Gastrocnemius medialis (tissue), 4 donors: ENCODE measurements at regions not wholly inside any gene's neighbourhood (a gene's known extent, or its start where the extent isn't known, plus 50 kb on each side); places are given as distances from the start of the nearest gene placed in this dataset.

Experiments used
- ATAC-seq, 2 donors: fragments of 150-250 bp; one replicate each; pipeline ENCODE4 v1.9.1; 2016
- DNase-seq, 2 donors: peaks; one replicate each; pipeline ENCODE4 v3.0.0-alpha.2; 2019
- H3K27ac ChIP-seq, 4 donors: fragments of 200-600 bp; sonication (generic); 1 replicate in 1 of 4; 2 replicates in 3 of 4; pipeline ENCODE4 v1.5.1; 2016 to 2018; ENCODE audit warnings: mild to moderate bottlenecking in 2 of 4, moderate library complexity in 1 of 4
- H3K27me3 ChIP-seq, 3 donors: fragments of 200-600 bp; sonication (generic) in 2 of 3; 1 replicate in 1 of 3; 2 replicates in 2 of 3; pipeline versions ENCODE4 v1.5.1 to v1.6.0; 2016 to 2019; ENCODE audit warnings: mild to moderate bottlenecking in 1 of 3, moderate library complexity in 1 of 3
- H3K36me3 ChIP-seq, 2 donors: fragments of 200-600 bp; sonication (generic) in 1 of 2; one replicate each; pipeline ENCODE4 v1.5.1; 2017 to 2018
- H3K4me1 ChIP-seq, 2 donors: fragments of 200-600 bp; sonication (generic) in 1 of 2; one replicate each; pipeline ENCODE4 v1.5.1; 2016 to 2017; ENCODE audit warnings: mild to moderate bottlenecking in 2 of 2
- H3K4me3 ChIP-seq, 4 donors: fragments of 200-600 bp; sonication (generic) in 3 of 4; 1 replicate in 1 of 4; 2 replicates in 3 of 4; pipeline ENCODE4 v1.5.1; 2016 to 2019; ENCODE audit warnings: mild to moderate bottlenecking in 2 of 4
- H3K9me3 ChIP-seq, 3 donors: fragments of 200-600 bp; sonication (generic) in 2 of 3; 1 replicate in 1 of 3; 2 replicates in 2 of 3; pipeline ENCODE4 v1.5.1; 2016 to 2019
- POLR2A ChIP-seq, 2 donors: fragments of 450-650 bp; IDR thresholded peaks; one replicate each; pipeline ENCODE4 v1.6.1; 2017; ENCODE audit warnings: antibody characterized with exemption in 2 of 2, mild to moderate bottlenecking in 2 of 2, moderate library complexity in 2 of 2
- in situ Hi-C, 4 donors: fragments of 200-750 bp; cut with MboI; loops; one replicate each; pipeline versions ENCODE4 v1.15.0 to v1.8.0; 2017; ENCODE audit warnings: low sequenced_read_pairs in 4 of 4
- intact Hi-C: fragments of 100-400 bp; cut with DNase I; formaldehyde crosslinking; loops from one replicate; pipeline ENCODE4 v1.15.1; 2023; ENCODE audit warnings: low total_unique reads
- TF ChIP-seq, protein P1 (sequence below), 5 experiments: fragments of 450-650 bp in 3 of 5; fragments of 200-600 bp in 2 of 5; sonication (generic) in 2 of 5; IDR thresholded peaks in 4 of 5; conservative IDR thresholded peaks in 1 of 5; 1 replicate in 4 of 5; 2 replicates in 1 of 5; pipeline ENCODE4 v1.5.1; 2016 to 2019; ENCODE audit warnings: antibody characterized with exemption in 5 of 5, mild to moderate bottlenecking in 3 of 5, moderate library complexity in 3 of 5

DNA sequence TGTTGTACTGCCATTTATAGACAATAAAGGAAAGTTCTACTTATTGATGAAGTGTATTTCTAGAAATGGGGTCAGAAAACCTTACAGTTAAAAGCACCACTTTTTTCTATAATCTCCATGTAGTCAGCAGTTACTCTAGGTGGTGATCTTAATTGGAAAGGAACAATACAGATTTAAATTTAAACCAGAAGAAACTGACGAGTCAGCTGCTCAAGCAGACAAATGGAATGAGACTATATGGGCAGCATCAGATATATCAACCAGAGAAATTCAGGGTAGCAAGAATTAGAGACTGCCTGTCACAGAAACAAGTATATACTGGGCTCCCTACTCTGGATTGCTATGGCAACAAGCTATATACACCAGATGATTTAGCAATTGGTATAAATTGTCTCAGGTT, 99.6 kb upstream of the SCG2 start:
- Histone ChIP-seq H3K27ac (no peak overlapping the region), H3K4me1 (no peaks in the 10 kb centered on the region), H3K4me3 (no peak overlapping the region), H3K9me3 (no peaks in the 10 kb centered on the region), H3K36me3 (no peaks in the 10 kb centered on the region), H3K27me3 (no peaks in the 10 kb centered on the region)
- DNase-seq, result no peak
- in situ Hi-C loops, result no loop called here
- intact Hi-C loops, result no loop called here
- ATAC-seq, result no peak
- no peak for TF ChIP-seq POLR2A (IDR thresholded peaks at IDR 0.05)
- TF ChIP-seq, protein P1, sequence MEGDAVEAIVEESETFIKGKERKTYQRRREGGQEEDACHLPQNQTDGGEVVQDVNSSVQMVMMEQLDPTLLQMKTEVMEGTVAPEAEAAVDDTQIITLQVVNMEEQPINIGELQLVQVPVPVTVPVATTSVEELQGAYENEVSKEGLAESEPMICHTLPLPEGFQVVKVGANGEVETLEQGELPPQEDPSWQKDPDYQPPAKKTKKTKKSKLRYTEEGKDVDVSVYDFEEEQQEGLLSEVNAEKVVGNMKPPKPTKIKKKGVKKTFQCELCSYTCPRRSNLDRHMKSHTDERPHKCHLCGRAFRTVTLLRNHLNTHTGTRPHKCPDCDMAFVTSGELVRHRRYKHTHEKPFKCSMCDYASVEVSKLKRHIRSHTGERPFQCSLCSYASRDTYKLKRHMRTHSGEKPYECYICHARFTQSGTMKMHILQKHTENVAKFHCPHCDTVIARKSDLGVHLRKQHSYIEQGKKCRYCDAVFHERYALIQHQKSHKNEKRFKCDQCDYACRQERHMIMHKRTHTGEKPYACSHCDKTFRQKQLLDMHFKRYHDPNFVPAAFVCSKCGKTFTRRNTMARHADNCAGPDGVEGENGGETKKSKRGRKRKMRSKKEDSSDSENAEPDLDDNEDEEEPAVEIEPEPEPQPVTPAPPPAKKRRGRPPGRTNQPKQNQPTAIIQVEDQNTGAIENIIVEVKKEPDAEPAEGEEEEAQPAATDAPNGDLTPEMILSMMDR (IDR thresholded peaks at IDR 0.05 in 4 of 5, conservative IDR thresholded peaks at IDR 0.05 in 1 of 5), result no peak

- in situ Hi-C loops (no loop called here), intact Hi-C loops (no loop called here)
- no peak overlapping the region for H3K4me3 ChIP-seq
- no peaks in the 10 kb centered on the region for H3K4me1 ChIP-seq
- no peak overlapping the region for H3K27ac ChIP-seq
- DNase-seq (no peak), ATAC-seq (no peak)
- no peaks in the 10 kb centered on the region for H3K36me3 ChIP-seq
- H3K9me3 ChIP-seq, result no peaks in the 10 kb centered on the region
- TF ChIP-seq, protein P1 (IDR thresholded peaks at IDR 0.05 in 4 of 5, conservative IDR thresholded peaks at IDR 0.05 in 1 of 5), result no peak
- no peak for TF ChIP-seq POLR2A (IDR thresholded peaks at IDR 0.05)
- H3K27me3 ChIP-seq, result no peaks in the 10 kb centered on the region
Observed at GRCh38 chr2:223700221-223700620, 98.1 kb upstream of the SCG2 start.

DNA sequence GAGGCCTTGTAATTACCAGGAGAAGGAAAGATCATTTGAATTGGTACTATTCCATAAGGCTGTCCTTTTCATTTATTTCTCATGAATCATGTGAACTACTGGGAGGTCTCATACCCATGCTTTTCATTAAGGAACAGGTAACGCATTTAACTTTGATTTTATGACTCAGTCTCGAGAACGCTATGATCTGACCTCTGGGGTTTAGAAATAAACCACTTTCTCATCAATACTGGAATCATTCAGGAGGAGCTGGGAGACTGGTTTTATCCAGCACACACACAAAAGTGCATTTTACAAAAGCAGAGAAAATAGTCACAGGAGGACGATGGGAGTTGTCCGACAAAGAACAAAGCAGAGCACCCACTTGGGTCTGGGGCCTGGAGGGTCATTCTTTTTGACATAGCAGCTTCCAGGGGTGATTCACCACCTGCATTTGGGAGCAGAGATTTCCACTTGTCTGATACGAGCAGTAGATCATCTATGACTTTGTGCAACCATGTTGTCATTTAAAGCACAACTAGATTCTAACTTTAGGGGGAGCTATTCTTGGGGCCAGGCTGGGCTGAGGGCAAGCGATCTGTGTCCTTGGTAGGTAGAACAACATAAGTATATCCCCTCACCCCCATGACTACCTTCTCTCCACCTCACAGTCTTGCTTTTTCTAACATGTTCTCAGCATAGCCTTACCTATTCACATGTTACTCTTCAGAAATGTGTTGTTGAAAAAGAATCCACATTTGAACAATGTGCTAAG, 95.9 kb upstream of the SCG2 start:
- no peak for DNase-seq
- no peak for ATAC-seq
- no peaks in the 10 kb centered on the region for H3K36me3 ChIP-seq
- no peaks in the 10 kb centered on the region for H3K4me1 ChIP-seq
- TF ChIP-seq POLR2A (IDR thresholded peaks at IDR 0.05), result no peak
- TF ChIP-seq, protein P1 (IDR thresholded peaks at IDR 0.05 in 4 of 5, conservative IDR thresholded peaks at IDR 0.05 in 1 of 5), result no peak
- intact Hi-C loops (no loop called here), in situ Hi-C loops (no loop called here)
- H3K4me3 ChIP-seq, result no peak overlapping the region
- H3K27me3 ChIP-seq, result no peaks in the 10 kb centered on the region
- no peak overlapping the region for H3K27ac ChIP-seq
- H3K9me3 ChIP-seq, result no peaks in the 10 kb centered on the region

- ATAC-seq, result no peak
- no peak overlapping the region for H3K4me3 ChIP-seq
- in situ Hi-C loops, result no loop called here
- TF ChIP-seq, protein P1 (IDR thresholded peaks at IDR 0.05 in 4 of 5, conservative IDR thresholded peaks at IDR 0.05 in 1 of 5), result no peak
- TF ChIP-seq POLR2A (IDR thresholded peaks at IDR 0.05), result no peak
- no peaks in the 10 kb centered on the region for H3K9me3 ChIP-seq
- intact Hi-C loops, result no loop called here
- H3K4me1 ChIP-seq, result no peaks in the 10 kb centered on the region
- H3K27ac ChIP-seq, result no peak overlapping the region
- no peaks in the 10 kb centered on the region for H3K27me3 ChIP-seq
- no peaks in the 10 kb centered on the region for H3K36me3 ChIP-seq
- DNase-seq, result no peak
Observed at GRCh38 chr2:223697316-223697891, 95.2 kb upstream of the SCG2 start.
